Mesenchymal stem cell (in vitro differentiated cells and primary cell): ENCODE measurements at regions not wholly inside any gene's neighbourhood (a gene's known extent, or its start where the extent isn't known, plus 50 kb on each side); places are given as distances from the start of the nearest gene placed in this dataset.
A peak's percentile ranks its signal among the peaks of the same experiment; 100 is the strongest.

Experiments
- DNase-seq: peaks from one replicate; pipeline ENCODE4 v3.0.0-alpha.2; 2013
- H2AFZ ChIP-seq: one replicate; pipeline ENCODE4 v1.6.1; 2013; ENCODE audit warnings: low read depth, mild to moderate bottlenecking, control low read depth, inconsistent platforms, low read length, moderate library complexity
- H2AK5ac ChIP-seq: 2 replicates; pipeline ENCODE4 v1.6.1; 2013; ENCODE audit warnings: low read length, moderate library complexity, mild to moderate bottlenecking, inconsistent platforms; ENCODE audit not compliant: severe bottlenecking
- H2BK120ac ChIP-seq: one replicate; pipeline ENCODE4 v1.6.1; 2013; ENCODE audit warnings: low read depth, mild to moderate bottlenecking, inconsistent platforms, low read length, moderate library complexity
- H2BK12ac ChIP-seq, 2 experiments: one replicate each; pipeline ENCODE4 v1.6.1; 2013; ENCODE audit warnings: inconsistent platforms in 2 of 2, low read length in 2 of 2, mild to moderate bottlenecking in 2 of 2, moderate library complexity in 2 of 2, control low read depth in 1 of 2
- H2BK15ac ChIP-seq: one replicate; pipeline ENCODE4 v1.6.1; 2013; ENCODE audit warnings: mild to moderate bottlenecking, low read depth, inconsistent platforms; ENCODE audit not compliant: poor library complexity, severe bottlenecking
- H2BK5ac ChIP-seq: 2 replicates; pipeline ENCODE4 v1.6.1; 2013; ENCODE audit warnings: low read depth, mild to moderate bottlenecking, low read length, control low read depth, inconsistent platforms; ENCODE audit not compliant: poor library complexity, severe bottlenecking
- H3K14ac ChIP-seq, 2 experiments: one replicate each; pipeline ENCODE4 v1.6.1; 2013; ENCODE audit warnings: inconsistent platforms in 2 of 2, low read length in 2 of 2, control low read depth in 1 of 2, mild to moderate bottlenecking in 1 of 2, moderate library complexity in 1 of 2
- H3K18ac ChIP-seq, 2 experiments: one replicate each; pipeline ENCODE4 v1.6.1; 2013; ENCODE audit warnings: inconsistent platforms in 2 of 2, low read length in 2 of 2, control low read depth in 1 of 2, low read depth in 1 of 2, mild to moderate bottlenecking in 1 of 2
- H3K23ac ChIP-seq, 2 experiments: one replicate each; pipeline ENCODE4 v1.6.1; 2013; ENCODE audit warnings: inconsistent platforms in 2 of 2, low read length in 2 of 2, mild to moderate bottlenecking in 2 of 2, moderate library complexity in 2 of 2, control low read depth in 1 of 2
- H3K27ac ChIP-seq: 2 replicates; pipeline ENCODE4 v1.5.1; 2013; ENCODE audit warnings: mild to moderate bottlenecking, moderate library complexity, low read length, control low read depth, inconsistent platforms; ENCODE audit not compliant: poor library complexity, severe bottlenecking
- H3K27me3 ChIP-seq, 2 experiments: 2 replicates each; pipeline versions ENCODE4 v1.6.1 to v1.7.0; 2013; ENCODE audit warnings: low read length in 2 of 2, mild to moderate bottlenecking in 2 of 2, moderate library complexity in 2 of 2, control low read depth in 1 of 2, inconsistent platforms in 1 of 2; ENCODE audit not compliant: control insufficient read depth in 1 of 2, insufficient read depth in 1 of 2
- H3K36me3 ChIP-seq, 2 experiments: 2 replicates each; pipeline versions ENCODE4 v1.6.1 to v1.7.0; 2013; ENCODE audit warnings: low read length in 2 of 2, control low read depth in 1 of 2, inconsistent platforms in 1 of 2, low read depth in 1 of 2, mild to moderate bottlenecking in 1 of 2; ENCODE audit not compliant: insufficient read depth in 2 of 2, control insufficient read depth in 1 of 2
- H3K4ac ChIP-seq, 2 experiments: one replicate each; pipeline ENCODE4 v1.6.1; 2013; ENCODE audit warnings: inconsistent platforms in 2 of 2, low read length in 2 of 2, mild to moderate bottlenecking in 2 of 2, moderate library complexity in 2 of 2, control low read depth in 1 of 2, low read depth in 1 of 2
- H3K4me1 ChIP-seq: 2 replicates; pipeline ENCODE4 v1.6.1; 2013; ENCODE audit warnings: low read depth, low read length, control low read depth; ENCODE audit not compliant: control insufficient read depth, insufficient read depth
- H3K4me2 ChIP-seq: 2 replicates; pipeline ENCODE4 v1.6.1; 2013; ENCODE audit warnings: low read length, mild to moderate bottlenecking, inconsistent platforms; ENCODE audit not compliant: poor library complexity, severe bottlenecking
- H3K4me3 ChIP-seq, 2 experiments: 2 replicates each; pipeline versions ENCODE4 v1.5.1 to v1.7.0; 2013; ENCODE audit warnings: low read length in 2 of 2, mild to moderate bottlenecking in 2 of 2, control low read depth in 1 of 2, low read depth in 1 of 2; ENCODE audit not compliant: insufficient read depth in 1 of 2
- H3K79me1 ChIP-seq: replicated peaks from 2 replicates; pipeline ENCODE4 v1.6.1; 2013; ENCODE audit warnings: mild to moderate bottlenecking, control low read depth, low read length, inconsistent platforms; ENCODE audit not compliant: poor library complexity, severe bottlenecking
- H3K9ac ChIP-seq: 2 replicates; pipeline ENCODE4 v1.7.0; 2013; ENCODE audit warnings: mild to moderate bottlenecking, low read length, moderate library complexity
- H3K9me3 ChIP-seq: 2 replicates; pipeline ENCODE4 v1.7.0; 2013; ENCODE audit warnings: mild to moderate bottlenecking, low read length; ENCODE audit not compliant: control insufficient read depth
- H4K8ac ChIP-seq: one replicate; pipeline ENCODE4 v1.6.1; 2013; ENCODE audit warnings: inconsistent platforms, mild to moderate bottlenecking, low read length, moderate library complexity
- H4K91ac ChIP-seq: one replicate; pipeline ENCODE4 v1.6.1; 2013; ENCODE audit warnings: mild to moderate bottlenecking, low read length, inconsistent platforms
- WGBS: methylation state at CpG from one replicate; pipeline ENCODE4 v1.1.7; 2013; ENCODE audit warnings: mixed read lengths; 5-methylcytosine and 5-hydroxymethylcytosine counted together

DNA sequence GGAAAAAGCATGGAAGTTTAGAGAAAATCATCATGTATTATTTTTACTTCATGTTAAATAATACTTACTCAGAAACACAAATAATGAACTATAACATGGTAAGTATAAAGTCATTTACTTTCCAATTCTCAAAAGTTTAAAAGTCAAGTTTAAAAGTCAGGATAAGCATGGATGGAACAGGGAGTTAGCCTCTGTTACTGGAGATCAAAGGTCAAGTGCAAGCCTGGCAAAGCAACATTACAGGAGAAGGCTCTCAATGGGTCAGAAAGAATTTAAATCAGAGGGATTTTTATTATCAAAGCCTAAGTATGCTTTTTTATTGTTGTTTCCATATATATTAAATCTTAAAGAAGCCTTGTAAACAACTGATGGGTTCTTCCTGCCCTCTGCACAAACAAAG is 505.4 kb downstream of the KCNA4 start:
- no peak overlapping the region for H3K9ac ChIP-seq
- H3K4me2 ChIP-seq = no peak overlapping the region
- H3K27ac ChIP-seq = no peak overlapping the region
- H2AK5ac ChIP-seq = no peak overlapping the region
- no peaks in the 10 kb centered on the region for H3K36me3 ChIP-seq
- H3K27me3 ChIP-seq = no peaks in the 10 kb centered on the region
- H3K14ac ChIP-seq = no peak overlapping the region
- H3K4me1 ChIP-seq = no peaks in the 10 kb centered on the region
- no peaks in the 10 kb centered on the region for H3K9me3 ChIP-seq
- no peak overlapping the region for H2BK12ac ChIP-seq
- no peak for DNase-seq
- H3K18ac ChIP-seq = no peak overlapping the region
- H2AFZ ChIP-seq = no peak overlapping the region
- H3K4me3 ChIP-seq = no peak overlapping the region
- no peaks in the 10 kb centered on the region for H3K79me1 ChIP-seq
- H2BK5ac ChIP-seq = no peak overlapping the region
- no peak overlapping the region for H3K4ac ChIP-seq
- H2BK120ac ChIP-seq = no peak overlapping the region
- H4K8ac ChIP-seq = no peak overlapping the region
- no peak overlapping the region for H3K23ac ChIP-seq
- no peak overlapping the region for H4K91ac ChIP-seq
- H2BK15ac ChIP-seq = no peak overlapping the region

GRCh38 chr11:29507376-29507775 is 509.5 kb downstream of the KCNA4 start:
- H3K4me3 ChIP-seq = no peak overlapping the region
- no peak overlapping the region for H3K23ac ChIP-seq
- H2BK12ac ChIP-seq = no peak overlapping the region
- no peak overlapping the region for H3K27ac ChIP-seq
- H2BK120ac ChIP-seq = no peak overlapping the region
- no peak overlapping the region for H4K8ac ChIP-seq
- H3K9me3 ChIP-seq = no peaks in the 10 kb centered on the region
- H2BK5ac ChIP-seq = no peak overlapping the region
- no peak overlapping the region for H3K4me2 ChIP-seq
- no peak overlapping the region for H4K91ac ChIP-seq
- H3K4ac ChIP-seq = no peak overlapping the region
- DNase-seq = no peak
- H2AK5ac ChIP-seq = no peak overlapping the region
- H3K79me1 ChIP-seq = no peaks in the 10 kb centered on the region
- no peak overlapping the region for H3K18ac ChIP-seq
- no peak overlapping the region for H3K14ac ChIP-seq
- H2BK15ac ChIP-seq = no peak overlapping the region
- no peaks in the 10 kb centered on the region for H3K27me3 ChIP-seq
- H3K9ac ChIP-seq = no peak overlapping the region
- no peaks in the 10 kb centered on the region for H3K4me1 ChIP-seq
- no peak overlapping the region for H2AFZ ChIP-seq
- H3K36me3 ChIP-seq = no peaks in the 10 kb centered on the region

GRCh38 chr11:29495676-29496075 is 521.2 kb downstream of the KCNA4 start:
- Histone ChIP-seq H2BK15ac (no peak overlapping the region), H2AFZ (no peak overlapping the region), H3K4me1 (no peaks in the 10 kb centered on the region), H3K36me3 (no peaks in the 10 kb centered on the region), H2BK5ac (no peak overlapping the region), H3K23ac (no peak overlapping the region), H3K79me1 (no peaks in the 10 kb centered on the region), H3K9me3 (no peaks in the 10 kb centered on the region), H3K4me2 (no peak overlapping the region), H4K8ac (no peak overlapping the region), H2AK5ac (no peak overlapping the region), H3K4ac (no peak overlapping the region), H2BK12ac (no peak overlapping the region), H3K9ac (no peak overlapping the region), H2BK120ac (no peak overlapping the region), H3K14ac (no peak overlapping the region), H3K4me3 (no peak overlapping the region), H3K18ac (no peak overlapping the region), H3K27ac (no peak overlapping the region), H4K91ac (no peak overlapping the region), H3K27me3 (no peaks in the 10 kb centered on the region)
- DNase-seq = peak; percentile 0
- WGBS = 94% methylated on average over 1 of the region's 3 CpGs

GRCh38 chr11:29490938-29491337 is 525.9 kb downstream of the KCNA4 start:
- Histone ChIP-seq H3K4ac (no peak overlapping the region), H2AFZ (no peak overlapping the region), H3K4me3 (no peak overlapping the region), H2BK15ac (no peak overlapping the region), H2BK12ac (no peak overlapping the region), H3K36me3 (no peaks in the 10 kb centered on the region), H3K23ac (no peak overlapping the region), H2AK5ac (no peak overlapping the region), H3K4me1 (no peaks in the 10 kb centered on the region), H2BK5ac (no peak overlapping the region), H3K27me3 (no peaks in the 10 kb centered on the region), H4K91ac (no peak overlapping the region), H3K79me1 (no peaks in the 10 kb centered on the region), H3K9me3 (no peaks in the 10 kb centered on the region), H4K8ac (no peak overlapping the region), H3K14ac (no peak overlapping the region), H3K9ac (no peak overlapping the region), H3K4me2 (no peak overlapping the region), H2BK120ac (no peak overlapping the region), H3K18ac (no peak overlapping the region), H3K27ac (no peak overlapping the region)
- 75% methylated on average over 1 of the region's 1 CpG for WGBS
- no peak for DNase-seq
